ENCODE measurements at regions not wholly inside any gene's neighbourhood (a gene's known extent, or its start where the extent isn't known, plus 50 kb on each side); places are given as distances from the start of the nearest gene placed in this dataset.
"Not testable (repeated sequence)": the region's sequence is repeated elsewhere in the genome, so short reads cannot be mapped to it uniquely, and the experiment has no call there.

- Histone ChIP-seq H3K4me3 (ENCODE audit: extremely low read depth, insufficient read depth, low read length, poor library complexity, severe bottlenecking) (no peak overlapping the region), H3K9me3 (ENCODE audit: control insufficient read depth, low read length) (no peaks in the 10 kb centered on the region), H3K36me3 (ENCODE audit: control insufficient read depth, insufficient read depth, low read length) (no peaks in the 10 kb centered on the region), H3K4me1 (ENCODE audit: control insufficient read depth, insufficient read depth, low read length, poor library complexity, severe bottlenecking) (no peaks in the 10 kb centered on the region), H3K27ac (ENCODE audit: low read depth, low read length, severe bottlenecking) (no peak overlapping the region)
- 82 to 90% methylated on average over 3 to 4 of the region's 4 CpGs for WGBS, 2 experiments (ENCODE audit: insufficient coverage in 2 of 2)
These were observed 118.3 kb upstream of the MRPS22 start for GRCh38 chr3:139225548-139225947.

- 84 to 94% methylated on average over 3 of the region's 3 CpGs for WGBS, 2 experiments (ENCODE audit: insufficient coverage in 2 of 2)
- no peaks in the 10 kb centered on the region for H3K9me3 ChIP-seq (ENCODE audit: control insufficient read depth, low read length)
- H3K4me3 ChIP-seq (ENCODE audit: extremely low read depth, insufficient read depth, low read length, poor library complexity, severe bottlenecking), result no peak overlapping the region
- H3K27ac ChIP-seq (ENCODE audit: low read depth, low read length, severe bottlenecking), result no peak overlapping the region
- no peaks in the 10 kb centered on the region for H3K36me3 ChIP-seq (ENCODE audit: control insufficient read depth, insufficient read depth, low read length)
- no peaks in the 10 kb centered on the region for H3K4me1 ChIP-seq (ENCODE audit: control insufficient read depth, insufficient read depth, low read length, poor library complexity, severe bottlenecking)
These were observed 117.1 kb upstream of the MRPS22 start for GRCh38 chr3:139226731-139227130.

- no peaks in the 10 kb centered on the region for H3K36me3 ChIP-seq (ENCODE audit: control insufficient read depth, insufficient read depth, low read length)
- H3K27ac ChIP-seq (ENCODE audit: low read depth, low read length, severe bottlenecking), result no peak overlapping the region
- WGBS, 2 experiments (ENCODE audit: insufficient coverage in 2 of 2), result 89 to 92% methylated on average over 1 of the region's 1 CpG
- H3K4me3 ChIP-seq (ENCODE audit: extremely low read depth, insufficient read depth, low read length, poor library complexity, severe bottlenecking), result no peak overlapping the region
- H3K4me1 ChIP-seq (ENCODE audit: control insufficient read depth, insufficient read depth, low read length, poor library complexity, severe bottlenecking), result no peaks in the 10 kb centered on the region
- H3K9me3 ChIP-seq (ENCODE audit: control insufficient read depth, low read length), result no peaks in the 10 kb centered on the region
These were observed 116.7 kb upstream of the MRPS22 start for GRCh38 chr3:139227165-139227564.

GRCh38 chr3:139227827-139228226, 116.0 kb upstream of the MRPS22 start:
- Histone ChIP-seq H3K4me1 (ENCODE audit: control insufficient read depth, insufficient read depth, low read length, poor library complexity, severe bottlenecking) (no peaks in the 10 kb centered on the region), H3K9me3 (ENCODE audit: control insufficient read depth, low read length) (no peaks in the 10 kb centered on the region), H3K27ac (ENCODE audit: low read depth, low read length, severe bottlenecking) (no peak overlapping the region), H3K36me3 (ENCODE audit: control insufficient read depth, insufficient read depth, low read length) (no peaks in the 10 kb centered on the region), H3K4me3 (ENCODE audit: extremely low read depth, insufficient read depth, low read length, poor library complexity, severe bottlenecking) (no peak overlapping the region)
- 83 to 87% methylated on average over 4 of the region's 4 CpGs for WGBS, 2 experiments (ENCODE audit: insufficient coverage in 2 of 2)

GRCh38 chr3:139230391-139230790, 113.4 kb upstream of the MRPS22 start:
- 97 to 100% methylated on average over 3 of the region's 8 CpGs for WGBS, 2 experiments (ENCODE audit: insufficient coverage in 2 of 2)
- no peaks in the 10 kb centered on the region for H3K4me1 ChIP-seq (ENCODE audit: control insufficient read depth, insufficient read depth, low read length, poor library complexity, severe bottlenecking)

GRCh38 chr3:139231555-139232281, 112.1 kb upstream of the MRPS22 start:
- 86 to 93% methylated on average over 3 of the region's 5 CpGs for WGBS, 2 experiments (ENCODE audit: insufficient coverage in 2 of 2)
- Histone ChIP-seq H3K27ac (ENCODE audit: low read depth, low read length, severe bottlenecking) (no peak overlapping the region), H3K4me3 (ENCODE audit: extremely low read depth, insufficient read depth, low read length, poor library complexity, severe bottlenecking) (no peak overlapping the region), H3K4me1 (ENCODE audit: control insufficient read depth, insufficient read depth, low read length, poor library complexity, severe bottlenecking) (no peaks in the 10 kb centered on the region), H3K9me3 (ENCODE audit: control insufficient read depth, low read length) (no peaks in the 10 kb centered on the region), H3K36me3 (ENCODE audit: control insufficient read depth, insufficient read depth, low read length) (no peaks in the 10 kb centered on the region)

More at GRCh38 chr3:139230391-139230790, 113.4 kb upstream of the MRPS22 start:
- Histone ChIP-seq H3K36me3 (ENCODE audit: control insufficient read depth, insufficient read depth, low read length) (no peaks in the 10 kb centered on the region), H3K4me3 (ENCODE audit: extremely low read depth, insufficient read depth, low read length, poor library complexity, severe bottlenecking) (no peak overlapping the region), H3K27ac (ENCODE audit: low read depth, low read length, severe bottlenecking) (no peak overlapping the region), H3K9me3 (ENCODE audit: control insufficient read depth, low read length) (no peaks in the 10 kb centered on the region)

GRCh38 chr3:139232341-139232740, 111.5 kb upstream of the MRPS22 start:
- not testable (repeated sequence) for H3K9me3 ChIP-seq (ENCODE audit: control insufficient read depth, low read length); H3K27ac ChIP-seq (ENCODE audit: low read depth, low read length, severe bottlenecking); H3K4me3 ChIP-seq (ENCODE audit: extremely low read depth, insufficient read depth, low read length, poor library complexity, severe bottlenecking); H3K4me1 ChIP-seq (ENCODE audit: control insufficient read depth, insufficient read depth, low read length, poor library complexity, severe bottlenecking); H3K36me3 ChIP-seq (ENCODE audit: control insufficient read depth, insufficient read depth, low read length)
- WGBS, 2 experiments (ENCODE audit: insufficient coverage in 2 of 2), result 83 to 88% methylated on average over 1 to 2 of the region's 3 CpGs

- H3K4me1 ChIP-seq (ENCODE audit: control insufficient read depth, insufficient read depth, low read length, poor library complexity, severe bottlenecking), result no peaks in the 10 kb centered on the region
- no peaks in the 10 kb centered on the region for H3K36me3 ChIP-seq (ENCODE audit: control insufficient read depth, insufficient read depth, low read length)
- H3K27ac ChIP-seq (ENCODE audit: low read depth, low read length, severe bottlenecking), result no peak overlapping the region
- H3K9me3 ChIP-seq (ENCODE audit: control insufficient read depth, low read length), result no peaks in the 10 kb centered on the region
- WGBS, 2 experiments (ENCODE audit: insufficient coverage in 2 of 2), result no CpG with 5 or more reads among the region's 3 CpGs
- H3K4me3 ChIP-seq (ENCODE audit: extremely low read depth, insufficient read depth, low read length, poor library complexity, severe bottlenecking), result no peak overlapping the region
These were observed 109.3 kb upstream of the MRPS22 start for GRCh38 chr3:139234491-139234890.

- 67% methylated on average over 1 of the region's 1 CpG; no CpG with 5 or more reads in 1 of the 2 experiments for whole genome bisulfite sequencing, 2 experiments (ENCODE audit: insufficient coverage in 2 of 2)
- Histone ChIP-seq H3K36me3 (ENCODE audit: control insufficient read depth, insufficient read depth, low read length) (no peaks in the 10 kb centered on the region), H3K27ac (ENCODE audit: low read depth, low read length, severe bottlenecking) (no peak overlapping the region), H3K4me1 (ENCODE audit: control insufficient read depth, insufficient read depth, low read length, poor library complexity, severe bottlenecking) (no peaks in the 10 kb centered on the region), H3K4me3 (ENCODE audit: extremely low read depth, insufficient read depth, low read length, poor library complexity, severe bottlenecking) (no peak overlapping the region), H3K9me3 (ENCODE audit: control insufficient read depth, low read length) (no peaks in the 10 kb centered on the region)
These were observed 108.6 kb upstream of the MRPS22 start for GRCh38 chr3:139235192-139235591.

GRCh38 chr3:139236336-139236735, 107.5 kb upstream of the MRPS22 start:
- WGBS, 2 experiments (ENCODE audit: insufficient coverage in 2 of 2), result no CpG with 5 or more reads among the region's 3 CpGs
- Histone ChIP-seq H3K4me3 (ENCODE audit: extremely low read depth, insufficient read depth, low read length, poor library complexity, severe bottlenecking) (no peak overlapping the region), H3K36me3 (ENCODE audit: control insufficient read depth, insufficient read depth, low read length) (no peaks in the 10 kb centered on the region), H3K9me3 (ENCODE audit: control insufficient read depth, low read length) (no peaks in the 10 kb centered on the region), H3K4me1 (ENCODE audit: control insufficient read depth, insufficient read depth, low read length, poor library complexity, severe bottlenecking) (no peaks in the 10 kb centered on the region), H3K27ac (ENCODE audit: low read depth, low read length, severe bottlenecking) (no peak overlapping the region)

GRCh38 chr3:139238281-139239030, 105.4 kb upstream of the MRPS22 start:
- H3K4me1 ChIP-seq (ENCODE audit: control insufficient read depth, insufficient read depth, low read length, poor library complexity, severe bottlenecking), result no peaks in the 10 kb centered on the region
- H3K27ac ChIP-seq (ENCODE audit: low read depth, low read length, severe bottlenecking), result no peak overlapping the region
- no peak overlapping the region for H3K4me3 ChIP-seq (ENCODE audit: extremely low read depth, insufficient read depth, low read length, poor library complexity, severe bottlenecking)
- H3K36me3 ChIP-seq (ENCODE audit: control insufficient read depth, insufficient read depth, low read length), result no peaks in the 10 kb centered on the region
- WGBS, 2 experiments (ENCODE audit: insufficient coverage in 2 of 2), result 73 to 80% methylated on average over 8 to 10 of the region's 12 CpGs
- H3K9me3 ChIP-seq (ENCODE audit: control insufficient read depth, low read length), result no peaks in the 10 kb centered on the region
